ENCODE measurements at regions not wholly inside any gene's neighbourhood (a gene's known extent, or its start where the extent isn't known, plus 50 kb on each side); places are given as distances from the start of the nearest gene placed in this dataset.

- TF ChIP-seq REST (tag by site-specific recombination; IDR thresholded peaks at IDR 0.05): no peak
- TF ChIP-seq CTCF (tag by site-specific recombination; IDR thresholded peaks at IDR 0.05): no peak
- TF ChIP-seq ZNF184 (tag by site-specific recombination; IDR thresholded peaks at IDR 0.05): no peak
- TF ChIP-seq ZNF132 (tag by site-specific recombination; IDR thresholded peaks at IDR 0.05; ENCODE audit: borderline replicate concordance): no peak
- TF ChIP-seq ELK4 (IDR thresholded peaks at IDR 0.05; ENCODE audit: borderline replicate concordance, low read depth, low read length): no peak
- TF ChIP-seq ZNF416 (tag by site-specific recombination; IDR thresholded peaks at IDR 0.05): no peak
- TF ChIP-seq YY1 (tag by site-specific recombination; IDR thresholded peaks at IDR 0.05): no peak
- no peak for TF ChIP-seq ZNF558 (tag by site-specific recombination; IDR thresholded peaks at IDR 0.05)
- TF ChIP-seq, protein P1, sequence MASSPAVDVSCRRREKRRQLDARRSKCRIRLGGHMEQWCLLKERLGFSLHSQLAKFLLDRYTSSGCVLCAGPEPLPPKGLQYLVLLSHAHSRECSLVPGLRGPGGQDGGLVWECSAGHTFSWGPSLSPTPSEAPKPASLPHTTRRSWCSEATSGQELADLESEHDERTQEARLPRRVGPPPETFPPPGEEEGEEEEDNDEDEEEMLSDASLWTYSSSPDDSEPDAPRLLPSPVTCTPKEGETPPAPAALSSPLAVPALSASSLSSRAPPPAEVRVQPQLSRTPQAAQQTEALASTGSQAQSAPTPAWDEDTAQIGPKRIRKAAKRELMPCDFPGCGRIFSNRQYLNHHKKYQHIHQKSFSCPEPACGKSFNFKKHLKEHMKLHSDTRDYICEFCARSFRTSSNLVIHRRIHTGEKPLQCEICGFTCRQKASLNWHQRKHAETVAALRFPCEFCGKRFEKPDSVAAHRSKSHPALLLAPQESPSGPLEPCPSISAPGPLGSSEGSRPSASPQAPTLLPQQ (tag by site-specific recombination; IDR thresholded peaks at IDR 0.05): no peak
- no peak for TF ChIP-seq IKZF3 (tag by site-specific recombination; IDR thresholded peaks at IDR 0.05)
- TF ChIP-seq ZNF274 (IDR thresholded peaks at IDR 0.05; ENCODE audit: low read length): no peak
- no peak for TF ChIP-seq ZNF274 (tag by site-specific recombination; IDR thresholded peaks at IDR 0.05; ENCODE audit: borderline replicate concordance)
- TF ChIP-seq ZNF768 (tag by site-specific recombination; IDR thresholded peaks at IDR 0.05): no peak
Observed at GRCh38 chr9:118609355-118610044, 759.7 kb downstream of the BRINP1 start.

Data from HEK293 (cell line).